ENCODE measurements at regions not wholly inside any gene's neighbourhood (a gene's known extent, or its start where the extent isn't known, plus 50 kb on each side); places are given as distances from the start of the nearest gene placed in this dataset.
A peak's percentile ranks its signal among the peaks of the same experiment; 100 is the strongest.
"Not testable (repeated sequence)": the region's sequence is repeated elsewhere in the genome, so short reads cannot be mapped to it uniquely, and the experiment has no call there.

- peak; percentile 49 for DNase-seq (ENCODE audit: low read depth)
Measured at GRCh38 chr4:98828801-98829200, 100.1 kb downstream of the EIF4E start.

GRCh38 chr4:98827661-98828060 is 101.3 kb downstream of the EIF4E start:
- DNase-seq (ENCODE audit: low read depth): no peak

- DNase-seq (ENCODE audit: low read depth): no peak
Measured at GRCh38 chr4:98822144-98822543, 106.8 kb downstream of the EIF4E start.

- not testable (repeated sequence) for DNase-seq (ENCODE audit: low read depth)
Measured at GRCh38 chr4:98818116-98818515, 110.8 kb downstream of the EIF4E start.

- no peak for DNase-seq (ENCODE audit: low read depth)
Measured at GRCh38 chr4:98816816-98817215, 112.1 kb downstream of the EIF4E start.

- DNase-seq (ENCODE audit: low read depth): no peak
Measured at GRCh38 chr4:98816386-98816785, 112.5 kb downstream of the EIF4E start.

GRCh38 chr4:98804403-98804802 is 124.5 kb downstream of the EIF4E start:
- no peak for DNase-seq (ENCODE audit: low read depth)

GRCh38 chr4:98803251-98803650 is 125.7 kb downstream of the EIF4E start:
- no peak for DNase-seq (ENCODE audit: low read depth)

GRCh38 chr4:98802770-98803198 is 126.1 kb downstream of the EIF4E start:
- DNase-seq (ENCODE audit: low read depth): no peak

GRCh38 chr4:98801259-98801725 is 127.6 kb downstream of the EIF4E start:
- no peak for DNase-seq (ENCODE audit: low read depth)

- DNase-seq (ENCODE audit: low read depth): no peak
Measured at GRCh38 chr4:98796991-98797390, 131.9 kb downstream of the EIF4E start.

GRCh38 chr4:98794565-98795205 is 134.2 kb downstream of the EIF4E start:
- peak; percentile 44 for DNase-seq (ENCODE audit: low read depth)

- DNase-seq (ENCODE audit: low read depth): no peak
Measured at GRCh38 chr4:98793658-98794057, 135.2 kb upstream of the TSPAN5 start.

GRCh38 chr4:98786866-98787265 is 128.5 kb upstream of the TSPAN5 start:
- peak; percentile 11 for DNase-seq (ENCODE audit: low read depth)

GRCh38 chr4:98784947-98785706 is 126.7 kb upstream of the TSPAN5 start:
- no peak for DNase-seq (ENCODE audit: low read depth)

GRCh38 chr4:98781641-98782357 is 123.4 kb upstream of the TSPAN5 start:
- no peak for DNase-seq (ENCODE audit: low read depth)

- DNase-seq (ENCODE audit: low read depth): no peak
Measured at GRCh38 chr4:98780926-98781325, 122.5 kb upstream of the TSPAN5 start.

- DNase-seq (ENCODE audit: low read depth): no peak
Measured at GRCh38 chr4:98779088-98779487, 120.7 kb upstream of the TSPAN5 start.

- DNase-seq (ENCODE audit: low read depth): peak; percentile 82
Measured at GRCh38 chr4:98778206-98778605, 119.8 kb upstream of the TSPAN5 start.

- no peak for DNase-seq (ENCODE audit: low read depth)
Measured at GRCh38 chr4:98775672-98776071, 117.3 kb upstream of the TSPAN5 start.

GRCh38 chr4:98773638-98774037 is 115.2 kb upstream of the TSPAN5 start:
- no peak for DNase-seq (ENCODE audit: low read depth)

GRCh38 chr4:98771959-98772632 is 113.7 kb upstream of the TSPAN5 start:
- DNase-seq (ENCODE audit: low read depth): no peak
